Lung (tissue), 12 donors: ENCODE measurements at regions not wholly inside any gene's neighbourhood (a gene's known extent, or its start where the extent isn't known, plus 50 kb on each side); places are given as distances from the start of the nearest gene placed in this dataset. TPM values are rescaled to one million over a fixed set of nuclear protein-coding genes. Genes with fewer than 3 reads are reported as not detected.

Experiments used
- ATAC-seq: fragments of 200-7000 bp; cut with Tn5 transposase; one replicate; pipeline ENCODE4 v1.9.1; 2020; ENCODE audit warnings: moderate number of reproducible peaks; ENCODE audit not compliant: insufficient read depth, low FRiP score
- DNase-seq, 3 donors: peaks; one replicate each; pipeline ENCODE4 v3.0.0-alpha.2; 2013 to 2017
- H3K27ac ChIP-seq, 2 donors: one replicate each; pipeline ENCODE4 v1.5.1; 2013; ENCODE audit warnings: mild to moderate bottlenecking in 2 of 2, moderate library complexity in 2 of 2, control low read depth in 1 of 2, inconsistent platforms in 1 of 2, low read depth in 1 of 2, low read length in 1 of 2
- H3K27me3 ChIP-seq, 3 donors: one replicate each; pipeline ENCODE4 v1.5.1; 2013; ENCODE audit warnings: low read length in 2 of 3; ENCODE audit not compliant: control insufficient read depth in 3 of 3, insufficient read depth in 3 of 3
- H3K36me3 ChIP-seq, 4 donors: one replicate each; pipeline ENCODE4 v1.5.1; 2013; ENCODE audit warnings: low read length in 4 of 4, mild to moderate bottlenecking in 1 of 4, moderate library complexity in 1 of 4; ENCODE audit not compliant: control insufficient read depth in 4 of 4, insufficient read depth in 4 of 4
- H3K4me1 ChIP-seq, 5 donors: one replicate each; pipeline ENCODE4 v1.5.1; 2013; ENCODE audit warnings: low read length in 5 of 5, mild to moderate bottlenecking in 2 of 5, moderate library complexity in 1 of 5; ENCODE audit not compliant: control insufficient read depth in 5 of 5, insufficient read depth in 5 of 5
- H3K4me3 ChIP-seq: one replicate; pipeline ENCODE4 v1.5.1; 2013; ENCODE audit warnings: mild to moderate bottlenecking, control low read depth, moderate library complexity
- H3K9ac ChIP-seq, 2 donors: one replicate each; pipeline ENCODE4 v1.5.1; 2013; ENCODE audit warnings: low read length in 2 of 2, control low read depth in 1 of 2; ENCODE audit not compliant: insufficient read depth in 1 of 2
- H3K9me3 ChIP-seq, 4 donors: one replicate each; pipeline ENCODE4 v1.5.1; 2013; ENCODE audit warnings: low read length in 3 of 4, mild to moderate bottlenecking in 1 of 4, moderate library complexity in 1 of 4; ENCODE audit not compliant: control insufficient read depth in 4 of 4, insufficient read depth in 3 of 4
- WGBS, 2 donors: extraction: QIAGEN DNeasy Blood & Tissue Kit; methylation state at CpG; one replicate each; pipeline ENCODE4 v1.1.7; 2013; 5-methylcytosine and 5-hydroxymethylcytosine counted together
- small RNA-seq: library from RNA; depleted of rRNA; stranded (forward); fragments of <200 nt; gene quantifications from one replicate; pipeline ENCODE3, GENCODE V24; 2014; ENCODE audit warnings: low replicate concordance
- TF ChIP-seq, protein P1 (sequence below): IDR thresholded peaks from 2 replicates; pipeline ENCODE4 v1.5.1; 2012; ENCODE audit warnings: mild to moderate bottlenecking; ENCODE audit errors: control extremely low read depth, extremely low read depth
- donor health status: control.
- donor health status: control.
- donor health status: Bipolar disorder and iron deficiency.
- donor health status: healthy.
- donor health status: DM: yes; HTN: yes; CAD: no.

DNA sequence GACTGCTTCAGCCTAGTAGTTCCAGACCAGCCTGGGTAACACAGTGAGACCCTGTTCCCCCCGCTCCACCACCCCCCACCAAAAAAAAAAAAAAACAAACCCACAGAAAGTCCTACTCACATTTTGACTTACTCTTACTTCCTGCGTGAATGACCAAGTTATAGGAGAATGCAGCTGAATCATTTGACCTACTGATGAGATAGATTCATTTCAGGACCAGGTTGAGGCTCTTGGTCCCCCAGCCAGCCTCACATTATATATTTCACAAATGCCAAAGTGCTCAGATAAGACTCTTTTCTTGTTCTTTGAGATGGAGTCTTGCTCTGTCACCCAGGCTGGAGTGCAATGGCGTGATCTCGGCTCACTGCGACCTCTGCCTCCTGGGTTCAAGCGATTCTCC is 70.2 kb downstream of the KLF5 start:
- 90 to 92% methylated on average over 6 of the region's 6 CpGs for WGBS, 2 donors

More for the DNA sequence above, 70.2 kb downstream of the KLF5 start:
- H3K36me3 ChIP-seq, result no peaks in the 10 kb centered on the region
- DNase-seq (no peak), ATAC-seq (no peak)
- H3K27ac ChIP-seq, result no peak overlapping the region
- no peaks in the 10 kb centered on the region for H3K27me3 ChIP-seq
- H3K9ac ChIP-seq, result no peak overlapping the region
- H3K4me3 ChIP-seq, result no peak overlapping the region
- peaks cover 0 to 1% (median 0%) of the 10 kb centered on the region in 4 donors for H3K9me3 ChIP-seq
- H3K4me1 ChIP-seq, result no peaks in the 10 kb centered on the region
- TF ChIP-seq, protein P1, sequence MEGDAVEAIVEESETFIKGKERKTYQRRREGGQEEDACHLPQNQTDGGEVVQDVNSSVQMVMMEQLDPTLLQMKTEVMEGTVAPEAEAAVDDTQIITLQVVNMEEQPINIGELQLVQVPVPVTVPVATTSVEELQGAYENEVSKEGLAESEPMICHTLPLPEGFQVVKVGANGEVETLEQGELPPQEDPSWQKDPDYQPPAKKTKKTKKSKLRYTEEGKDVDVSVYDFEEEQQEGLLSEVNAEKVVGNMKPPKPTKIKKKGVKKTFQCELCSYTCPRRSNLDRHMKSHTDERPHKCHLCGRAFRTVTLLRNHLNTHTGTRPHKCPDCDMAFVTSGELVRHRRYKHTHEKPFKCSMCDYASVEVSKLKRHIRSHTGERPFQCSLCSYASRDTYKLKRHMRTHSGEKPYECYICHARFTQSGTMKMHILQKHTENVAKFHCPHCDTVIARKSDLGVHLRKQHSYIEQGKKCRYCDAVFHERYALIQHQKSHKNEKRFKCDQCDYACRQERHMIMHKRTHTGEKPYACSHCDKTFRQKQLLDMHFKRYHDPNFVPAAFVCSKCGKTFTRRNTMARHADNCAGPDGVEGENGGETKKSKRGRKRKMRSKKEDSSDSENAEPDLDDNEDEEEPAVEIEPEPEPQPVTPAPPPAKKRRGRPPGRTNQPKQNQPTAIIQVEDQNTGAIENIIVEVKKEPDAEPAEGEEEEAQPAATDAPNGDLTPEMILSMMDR, result no peak

Small RNA genes lying in the stretch of these regions (small RNA-seq; reads per million reads assigned to genes)
- not detected for gene AL162376.1
- gene RNU4-10P, result not detected
- gene RNY1P8, result not detected
